IgD-negative memory B cell (primary cell): ENCODE measurements at regions not wholly inside any gene's neighbourhood (a gene's known extent, or its start where the extent isn't known, plus 50 kb on each side); places are given as distances from the start of the nearest gene placed in this dataset.

Experiments used
- H3K27ac Mint-ChIP-seq, 3 donors: one replicate each; pipeline ENCODE4 v1.8.0; 2020 to 2022; ENCODE audit warnings: mild to moderate bottlenecking in 3 of 3, mixed read lengths in 3 of 3, moderate library complexity in 1 of 3
- H3K27me3 Mint-ChIP-seq: one replicate; pipeline ENCODE4 v1.8.0; 2021; ENCODE audit warnings: mixed read lengths
- H3K36me3 Mint-ChIP-seq: one replicate; pipeline ENCODE4 v1.8.0; 2020; ENCODE audit warnings: mild to moderate bottlenecking, mixed read lengths
- H3K4me1 Mint-ChIP-seq, 3 donors: one replicate each; pipeline ENCODE4 v1.8.0; 2020 to 2022; ENCODE audit warnings: mixed read lengths in 3 of 3, mild to moderate bottlenecking in 1 of 3
- H3K4me3 Mint-ChIP-seq, 4 donors: one replicate each; pipeline ENCODE4 v1.8.0; 2020 to 2022; ENCODE audit warnings: mild to moderate bottlenecking in 4 of 4, mixed read lengths in 4 of 4, moderate library complexity in 3 of 4
- H3K9me3 Mint-ChIP-seq, 3 donors: one replicate each; pipeline ENCODE4 v1.8.0; 2020 to 2021; ENCODE audit warnings: mixed read lengths in 3 of 3, mild to moderate bottlenecking in 1 of 3

DNA sequence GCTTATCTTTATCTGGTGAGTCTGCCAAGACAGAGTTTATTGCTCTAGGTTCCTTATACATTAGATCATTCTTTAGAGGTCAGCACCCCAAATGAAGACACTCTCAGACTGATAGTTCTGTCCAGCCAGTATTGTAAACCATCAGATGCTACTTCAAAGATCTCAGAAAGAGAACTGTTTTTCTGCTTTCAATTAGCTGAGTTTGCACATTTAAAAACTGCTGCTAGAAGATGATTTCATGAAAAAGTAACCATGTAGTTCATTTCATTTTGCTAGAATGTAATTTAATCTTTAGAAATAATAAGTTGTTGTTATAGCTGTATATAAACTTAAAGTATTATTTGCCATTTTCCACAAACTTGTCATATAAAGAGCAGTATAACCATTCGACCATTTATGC is 344.5 kb upstream of the ATP5MC3 start:
- Mint-ChIP-seq H3K9me3 (peaks cover 0 to 2% (median 2%) of the 10 kb centered on the region in 3 donors), H3K4me1 (no peaks in the 10 kb centered on the region), H3K27ac (no peak overlapping the region), H3K4me3 (no peak overlapping the region), H3K27me3 (no peaks in the 10 kb centered on the region), H3K36me3 (no peaks in the 10 kb centered on the region)

DNA sequence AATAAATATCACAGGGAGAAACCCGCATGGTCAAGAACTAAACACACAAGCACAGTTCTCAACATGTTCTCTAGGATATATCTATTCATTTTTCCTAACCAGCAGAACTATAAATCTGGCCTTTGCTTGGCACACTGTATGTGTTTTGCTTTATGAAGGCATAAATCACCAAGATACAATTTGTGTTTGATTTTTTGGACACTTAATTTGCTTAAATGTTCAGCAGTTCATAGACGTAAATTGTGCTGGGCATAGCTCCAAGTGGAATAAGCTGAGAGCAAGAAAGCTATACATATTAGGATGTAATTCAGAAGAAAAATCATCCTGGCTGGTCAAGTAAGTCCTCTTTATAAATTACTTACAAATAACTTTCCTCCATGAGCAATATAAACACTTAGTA is 341.5 kb upstream of the ATP5MC3 start:
- H3K27me3 Mint-ChIP-seq, result no peaks in the 10 kb centered on the region
- peaks cover 0 to 2% (median 2%) of the 10 kb centered on the region in 3 donors for H3K9me3 Mint-ChIP-seq
- no peak overlapping the region for H3K27ac Mint-ChIP-seq
- no peaks in the 10 kb centered on the region for H3K36me3 Mint-ChIP-seq
- no peaks in the 10 kb centered on the region for H3K4me1 Mint-ChIP-seq
- no peak overlapping the region for H3K4me3 Mint-ChIP-seq

DNA sequence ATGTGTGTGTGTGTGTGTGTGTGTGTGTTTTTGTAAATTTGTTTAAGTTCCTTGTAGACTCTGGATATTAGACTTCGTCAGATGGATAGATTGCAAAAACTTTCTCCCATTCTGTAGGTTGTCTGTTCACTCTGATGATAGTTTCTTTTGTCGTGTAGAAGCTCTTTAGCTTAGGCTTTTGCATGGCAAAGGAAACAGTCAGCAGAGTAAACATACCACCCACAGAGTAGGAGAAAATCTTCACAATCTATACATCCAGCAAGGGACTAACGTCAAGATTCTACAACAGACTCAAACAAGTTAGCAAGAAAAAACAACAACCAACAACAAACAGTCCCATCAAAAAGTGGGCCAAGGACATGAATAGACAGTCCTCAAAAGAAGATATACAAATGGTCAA is 336.7 kb upstream of the ATP5MC3 start:
- H3K36me3 Mint-ChIP-seq, result no peaks in the 10 kb centered on the region
- peaks cover 0 to 2% (median 0%) of the 10 kb centered on the region in 3 donors for H3K9me3 Mint-ChIP-seq
- no peaks in the 10 kb centered on the region for H3K4me1 Mint-ChIP-seq
- no peak overlapping the region for H3K4me3 Mint-ChIP-seq
- no peak overlapping the region for H3K27ac Mint-ChIP-seq
- H3K27me3 Mint-ChIP-seq, result no peaks in the 10 kb centered on the region

DNA sequence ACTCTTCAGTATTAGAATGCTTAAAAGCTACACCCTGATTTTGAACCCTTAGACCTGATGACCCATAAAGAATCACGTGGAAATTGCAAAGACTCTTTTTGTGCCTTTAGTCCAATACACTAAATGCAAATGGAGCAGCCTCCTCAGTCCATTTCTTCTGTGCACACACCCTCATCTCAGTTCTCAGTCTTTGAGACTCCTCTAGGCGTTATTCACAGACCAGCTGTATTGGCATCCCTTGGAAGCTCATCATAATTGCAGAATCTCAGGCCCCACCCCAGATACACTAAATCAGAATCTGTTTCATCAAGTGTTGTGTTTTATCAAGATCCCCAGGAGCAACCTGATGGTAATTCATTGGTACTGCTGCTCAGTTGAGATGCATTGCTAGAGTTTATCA is 335.0 kb upstream of the ATP5MC3 start:
- H3K36me3 Mint-ChIP-seq, result no peaks in the 10 kb centered on the region
- peaks cover 2 to 4% (median 2%) of the 10 kb centered on the region in 3 donors for H3K9me3 Mint-ChIP-seq
- no peak overlapping the region for H3K27ac Mint-ChIP-seq
- H3K4me1 Mint-ChIP-seq, result no peaks in the 10 kb centered on the region
- no peaks in the 10 kb centered on the region for H3K27me3 Mint-ChIP-seq
- H3K4me3 Mint-ChIP-seq, result no peak overlapping the region

DNA sequence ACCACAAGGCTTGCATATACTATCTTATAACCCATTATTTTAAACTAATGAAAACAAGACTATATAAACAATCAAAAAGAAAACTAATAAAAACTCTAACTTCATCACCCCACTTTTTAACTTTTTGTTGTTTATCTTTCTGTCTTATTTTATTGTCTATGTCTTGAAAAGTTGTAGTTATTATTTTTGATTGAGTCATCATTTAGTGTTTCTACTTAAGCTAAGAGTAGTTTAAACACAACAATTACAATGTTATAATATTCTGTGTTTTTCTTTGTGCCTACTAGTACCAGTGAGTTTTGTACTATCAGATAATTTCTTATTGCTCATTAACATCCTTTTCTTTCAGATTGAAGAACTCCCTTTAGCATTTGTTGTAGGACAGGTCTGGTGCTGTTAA is 318.7 kb upstream of the ATP5MC3 start:
- Mint-ChIP-seq H3K36me3 (peaks cover 3% of the 10 kb centered on the region), H3K27ac (no peak overlapping the region), H3K4me1 (no peaks in the 10 kb centered on the region), H3K4me3 (no peak overlapping the region), H3K9me3 (peaks cover 7 to 24% (median 11%) of the 10 kb centered on the region in 3 donors), H3K27me3 (peaks cover 5% of the 10 kb centered on the region)

DNA sequence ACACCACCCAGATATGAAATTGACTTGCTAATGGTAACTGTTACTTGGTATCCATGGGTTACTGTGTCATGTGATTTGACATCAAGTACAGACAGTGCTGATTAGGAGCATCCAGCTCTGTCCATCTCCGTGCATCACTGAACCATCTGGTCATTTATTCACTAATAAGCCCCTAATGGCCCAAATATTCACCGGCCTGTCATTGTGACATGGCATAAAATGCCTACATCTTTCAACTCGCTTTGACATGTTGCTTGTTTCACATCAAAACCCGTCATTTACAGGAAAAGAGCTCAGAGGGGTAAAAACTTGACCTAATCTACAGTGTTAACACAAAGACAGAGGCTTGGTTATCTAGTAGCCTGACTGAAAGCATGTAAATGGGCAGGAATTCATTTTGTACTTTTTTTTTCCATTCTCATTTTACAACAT is 308.9 kb upstream of the ATP5MC3 start:
- Mint-ChIP-seq H3K4me3 (no peak overlapping the region), H3K4me1 (no peaks in the 10 kb centered on the region)

DNA sequence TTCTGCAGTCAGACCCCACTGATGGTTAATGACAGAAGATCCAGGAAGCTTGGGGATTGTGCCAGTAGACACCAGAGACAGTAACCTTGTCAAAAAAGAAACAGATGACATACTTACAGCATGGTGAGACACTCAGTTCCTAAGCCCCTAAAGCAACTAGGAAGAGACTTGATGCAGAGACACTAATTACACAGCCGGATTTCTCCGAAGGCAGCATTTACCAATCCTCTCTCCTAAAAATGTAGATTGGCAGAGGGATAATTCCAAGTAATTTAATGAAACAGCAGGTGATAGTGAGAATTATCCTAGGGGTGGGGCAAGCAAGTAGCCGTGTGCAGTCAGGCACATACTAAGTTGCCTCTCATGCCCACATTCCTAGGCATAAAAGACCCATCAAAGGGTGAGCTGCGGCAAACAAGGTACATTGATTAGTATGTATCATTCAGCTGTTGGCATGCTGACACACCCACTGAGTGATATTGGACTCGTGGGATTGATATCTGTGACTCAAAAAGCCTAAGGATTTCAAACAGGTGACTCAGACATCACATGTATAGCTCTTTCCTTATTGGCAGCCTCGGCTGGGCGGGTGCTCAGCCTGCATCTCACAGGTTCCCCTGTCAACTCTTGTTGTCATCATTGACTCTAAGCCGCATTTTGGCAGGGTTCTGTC is 296.7 kb upstream of the ATP5MC3 start:
- no peaks in the 10 kb centered on the region for H3K9me3 Mint-ChIP-seq
- no peak overlapping the region for H3K4me3 Mint-ChIP-seq
- no peaks in the 10 kb centered on the region for H3K4me1 Mint-ChIP-seq
- H3K27ac Mint-ChIP-seq, result peak overlapping the region in 1 of 3 donors; percentile 62
- H3K36me3 Mint-ChIP-seq, result no peaks in the 10 kb centered on the region
- peaks cover 1% of the 10 kb centered on the region for H3K27me3 Mint-ChIP-seq

More for the DNA sequence above, 308.9 kb upstream of the ATP5MC3 start:
- peaks cover 0 to 8% (median 5%) of the 10 kb centered on the region in 3 donors for H3K9me3 Mint-ChIP-seq
- H3K36me3 Mint-ChIP-seq, result no peaks in the 10 kb centered on the region
- H3K27me3 Mint-ChIP-seq, result no peaks in the 10 kb centered on the region
- no peak overlapping the region for H3K27ac Mint-ChIP-seq

DNA sequence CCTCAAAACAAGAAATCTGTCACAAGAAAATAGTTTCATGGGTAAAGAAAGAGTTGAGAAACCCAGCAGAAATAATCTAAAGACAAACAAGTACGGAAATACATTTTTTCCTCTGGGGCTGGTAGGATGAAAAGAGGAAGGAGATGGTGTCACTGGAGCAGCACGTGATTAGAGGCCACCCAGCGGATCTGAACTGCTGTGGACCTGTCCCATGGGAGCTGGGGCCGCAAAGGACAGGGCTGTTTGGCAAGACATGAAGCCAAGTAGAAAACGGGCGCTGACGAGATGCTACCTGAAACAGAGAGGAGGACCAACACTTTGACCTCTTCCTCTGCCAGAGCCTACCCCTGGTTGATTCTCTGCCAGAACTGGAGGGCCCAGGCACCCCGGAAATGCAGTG is 295.4 kb upstream of the ATP5MC3 start:
- no peaks in the 10 kb centered on the region for H3K36me3 Mint-ChIP-seq
- no peaks in the 10 kb centered on the region for H3K9me3 Mint-ChIP-seq
- H3K4me3 Mint-ChIP-seq, result no peak overlapping the region
- H3K4me1 Mint-ChIP-seq, result no peaks in the 10 kb centered on the region
- H3K27ac Mint-ChIP-seq, result no peak overlapping the region
- H3K27me3 Mint-ChIP-seq, result peaks cover 1% of the 10 kb centered on the region

DNA sequence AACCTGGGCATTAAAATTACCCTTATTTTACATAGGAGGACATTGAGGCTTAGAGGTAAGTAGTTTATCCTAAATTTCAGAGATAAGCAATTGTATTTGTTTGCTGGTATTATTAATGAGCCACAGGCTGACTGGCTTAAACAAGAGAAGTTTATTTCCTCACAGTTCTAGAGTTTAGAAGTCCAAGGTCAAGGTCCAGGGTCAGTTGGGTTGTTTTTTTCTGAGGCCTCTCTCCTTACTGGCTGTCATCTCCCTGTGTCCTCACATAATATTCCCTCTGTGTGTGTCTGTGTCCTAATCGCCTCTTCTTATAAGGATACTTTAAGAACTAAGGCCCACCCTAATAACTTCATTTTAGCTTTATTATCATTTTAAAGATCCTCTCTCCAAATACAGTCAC is 294.9 kb upstream of the ATP5MC3 start:
- Mint-ChIP-seq H3K27ac (no peak overlapping the region), H3K4me3 (no peak overlapping the region), H3K27me3 (peaks cover 1% of the 10 kb centered on the region), H3K9me3 (no peaks in the 10 kb centered on the region), H3K36me3 (no peaks in the 10 kb centered on the region), H3K4me1 (no peaks in the 10 kb centered on the region)

DNA sequence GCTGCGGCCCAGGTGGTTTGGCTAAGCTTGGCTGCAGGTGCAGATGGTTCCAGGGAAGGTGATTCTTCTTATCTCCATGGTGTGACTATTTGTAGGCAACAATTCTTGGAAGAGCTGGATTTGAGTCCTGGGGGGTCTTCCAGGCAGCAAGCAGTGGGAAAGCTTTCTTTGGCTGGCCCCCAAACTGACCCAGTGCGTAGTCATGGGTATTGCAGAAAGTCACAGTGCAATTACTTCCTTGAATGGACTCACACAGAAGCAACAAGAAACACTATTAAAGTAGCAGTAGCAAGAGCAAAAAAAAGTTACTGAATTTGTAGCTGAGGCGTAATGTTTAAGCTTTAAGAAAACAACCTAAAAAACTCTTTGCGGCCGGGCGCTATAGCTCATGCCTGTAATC is 293.6 kb upstream of the ATP5MC3 start:
- Mint-ChIP-seq H3K27ac (no peak overlapping the region), H3K4me3 (no peak overlapping the region), H3K9me3 (no peaks in the 10 kb centered on the region), H3K36me3 (no peaks in the 10 kb centered on the region), H3K4me1 (no peaks in the 10 kb centered on the region), H3K27me3 (peaks cover 1% of the 10 kb centered on the region)

DNA sequence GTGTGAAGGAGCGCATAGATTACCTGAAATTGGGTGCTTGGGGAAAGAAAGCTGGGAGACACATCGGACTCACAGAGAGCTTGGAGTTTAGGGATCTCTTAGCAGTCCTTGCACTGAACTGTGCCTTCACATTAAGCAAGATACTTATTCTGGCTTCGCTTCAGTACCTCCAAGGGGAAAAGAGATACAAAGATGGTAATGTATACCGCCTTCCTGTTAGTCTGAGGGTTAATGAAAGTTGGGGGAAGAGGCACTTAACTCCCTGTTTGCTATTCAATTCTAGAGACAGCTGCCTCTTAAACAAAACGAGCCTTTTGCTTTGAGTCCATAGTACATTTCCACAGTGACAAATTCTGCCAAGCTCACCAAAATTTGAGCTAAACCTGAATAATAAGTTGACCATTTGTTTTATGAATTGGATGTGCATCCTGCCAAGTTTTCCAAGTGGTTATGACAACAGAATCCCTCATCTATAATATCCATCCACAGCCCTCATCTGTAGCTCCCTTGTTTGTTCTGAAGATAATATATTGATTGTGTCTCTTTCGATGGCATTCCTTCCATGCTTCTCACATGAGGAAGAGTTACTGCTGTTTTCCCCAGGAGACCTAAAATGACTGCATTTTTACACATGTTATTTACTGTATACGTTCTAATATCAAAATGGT is 287.1 kb upstream of the ATP5MC3 start:
- no peaks in the 10 kb centered on the region for H3K27me3 Mint-ChIP-seq
- peaks cover 0 to 2% (median 0%) of the 10 kb centered on the region in 3 donors for H3K9me3 Mint-ChIP-seq
- no peaks in the 10 kb centered on the region for H3K36me3 Mint-ChIP-seq
- H3K27ac Mint-ChIP-seq, result no peak overlapping the region
- H3K4me3 Mint-ChIP-seq, result no peak overlapping the region
- H3K4me1 Mint-ChIP-seq, result no peaks in the 10 kb centered on the region

DNA sequence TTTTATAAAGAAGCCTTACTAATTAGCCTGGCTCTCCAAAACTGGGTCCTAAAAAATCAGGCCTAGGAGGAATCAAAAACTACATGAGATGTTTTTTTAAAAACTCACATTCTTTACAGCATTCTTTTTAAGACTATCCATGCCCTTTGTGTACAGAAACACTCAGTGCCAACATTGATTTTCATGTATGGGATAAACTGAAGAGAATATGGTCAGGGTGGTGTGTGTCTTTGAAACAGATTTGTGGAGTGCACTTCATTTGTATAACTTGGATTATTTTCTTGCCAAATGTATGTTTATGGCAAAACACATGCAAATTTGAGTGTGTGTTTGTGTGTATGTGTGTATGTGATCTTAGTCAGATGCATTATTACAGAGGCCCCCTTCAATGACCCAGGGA is 283.6 kb upstream of the ATP5MC3 start:
- no peaks in the 10 kb centered on the region for H3K27me3 Mint-ChIP-seq
- H3K4me3 Mint-ChIP-seq, result no peak overlapping the region
- no peaks in the 10 kb centered on the region for H3K4me1 Mint-ChIP-seq
- H3K27ac Mint-ChIP-seq, result no peak overlapping the region
- H3K9me3 Mint-ChIP-seq, result peaks cover 0 to 5% (median 5%) of the 10 kb centered on the region in 3 donors
- peaks cover 3% of the 10 kb centered on the region for H3K36me3 Mint-ChIP-seq

DNA sequence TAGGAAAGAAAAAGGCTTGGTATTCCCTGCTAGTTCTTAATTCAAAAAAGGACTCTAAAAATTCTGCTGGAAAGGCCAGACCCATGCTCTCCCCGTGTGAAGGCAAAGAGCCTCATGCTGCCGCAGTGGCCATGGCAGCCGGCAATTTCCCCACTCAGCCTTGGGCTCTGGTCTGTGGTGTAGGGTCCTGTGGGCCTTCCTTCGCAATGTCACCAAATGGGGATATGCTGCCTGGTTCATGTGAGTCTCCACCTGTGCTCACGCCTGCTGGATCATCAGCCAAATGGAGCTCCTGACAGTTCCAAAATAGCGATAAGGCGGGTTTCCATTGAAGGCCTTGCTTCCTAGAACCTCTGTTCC is 282.8 kb upstream of the ATP5MC3 start:
- no peaks in the 10 kb centered on the region for H3K4me1 Mint-ChIP-seq
- H3K27ac Mint-ChIP-seq, result peak overlapping the region in 1 of 3 donors; percentile 48
- no peaks in the 10 kb centered on the region for H3K27me3 Mint-ChIP-seq
- peaks cover 0 to 9% (median 5%) of the 10 kb centered on the region in 3 donors for H3K9me3 Mint-ChIP-seq
- H3K4me3 Mint-ChIP-seq, result no peak overlapping the region
- H3K36me3 Mint-ChIP-seq, result peaks cover 3% of the 10 kb centered on the region

DNA sequence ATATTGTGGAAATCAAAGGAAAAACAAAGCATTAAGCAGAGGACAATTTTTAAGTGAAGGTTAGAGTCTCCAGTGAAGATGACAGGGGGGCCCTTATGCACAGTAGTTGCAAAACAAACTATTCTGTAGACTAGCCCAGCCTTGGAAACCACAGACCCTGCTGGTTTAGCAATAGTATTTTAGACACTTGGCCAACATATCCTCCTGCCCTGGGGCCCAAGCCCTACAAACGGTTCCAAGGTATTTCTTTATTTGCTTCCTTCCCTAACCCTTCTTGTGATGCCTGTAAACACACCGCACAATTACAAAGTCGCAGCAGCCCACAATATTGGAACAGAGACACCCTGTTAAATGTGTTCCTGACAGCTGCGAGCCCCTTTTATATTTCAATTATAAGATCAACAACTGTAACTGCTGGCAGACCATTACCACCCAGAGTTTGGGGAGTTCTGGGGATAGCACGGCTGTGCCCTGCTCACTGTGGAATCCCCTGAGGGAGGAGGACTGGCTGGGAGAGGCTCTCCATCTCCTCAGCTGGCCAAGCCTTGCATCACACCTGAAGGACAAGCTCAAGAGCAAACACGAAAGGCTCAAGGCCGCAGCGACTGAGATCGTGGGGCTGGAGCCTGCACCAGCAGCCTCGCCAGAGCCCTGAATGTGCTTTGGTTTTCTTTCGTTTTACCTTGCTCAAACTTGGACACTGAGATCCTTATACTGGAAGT is 282.2 kb upstream of the ATP5MC3 start:
- Mint-ChIP-seq H3K9me3 (peaks cover 0 to 9% (median 5%) of the 10 kb centered on the region in 3 donors), H3K4me1 (no peaks in the 10 kb centered on the region), H3K27ac (peak overlapping the region in 1 of 3 donors; percentile 48), H3K27me3 (no peaks in the 10 kb centered on the region), H3K4me3 (no peak overlapping the region), H3K36me3 (peaks cover 3% of the 10 kb centered on the region)

DNA sequence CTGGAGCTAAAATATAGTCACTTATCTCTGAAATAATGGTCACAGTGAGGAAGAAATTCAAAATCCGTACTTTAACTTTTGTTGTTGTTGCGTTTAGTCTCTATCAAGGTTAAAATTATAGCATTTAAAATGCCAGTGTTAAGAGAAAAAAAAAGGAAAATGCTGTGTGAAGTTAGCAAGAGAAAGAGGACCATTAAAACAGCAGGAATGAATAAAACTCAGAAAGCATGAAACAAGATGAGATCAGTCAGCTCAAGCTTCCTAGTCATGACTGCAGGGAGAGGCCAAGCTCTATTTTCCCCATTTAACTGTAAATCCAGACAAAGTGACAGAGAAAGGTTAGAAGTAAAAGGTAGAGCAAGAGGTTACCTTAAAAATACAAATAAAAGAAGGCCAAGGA is 281.7 kb upstream of the ATP5MC3 start:
- Mint-ChIP-seq H3K4me3 (no peak overlapping the region), H3K27me3 (no peaks in the 10 kb centered on the region), H3K9me3 (peaks cover 0 to 9% (median 5%) of the 10 kb centered on the region in 3 donors), H3K4me1 (no peaks in the 10 kb centered on the region), H3K36me3 (peaks cover 3% of the 10 kb centered on the region), H3K27ac (no peak overlapping the region)
